ENCODE measurements at regions not wholly inside any gene's neighbourhood (a gene's known extent, or its start where the extent isn't known, plus 50 kb on each side); places are given as distances from the start of the nearest gene placed in this dataset.
"Not testable (repeated sequence)": the region's sequence is repeated elsewhere in the genome, so short reads cannot be mapped to it uniquely, and the experiment has no call there.

- H3K36me3 ChIP-seq (replicated peaks), result no peaks in the 10 kb centered on the region
- in situ Hi-C loops (cut with HindIII; ENCODE audit: low pct_ligation_motif_present, low sequenced_read_pairs), result no loop called here
- H3K27me3 ChIP-seq (replicated peaks), result no peaks in the 10 kb centered on the region
- no peak overlapping the region for H3K27ac ChIP-seq
- DNase-seq, result peak; percentile 51
- H3K4me3 ChIP-seq (ENCODE audit: low read depth, low read length), result no peak overlapping the region
- TF ChIP-seq CTCF (IDR thresholded peaks at IDR 0.05; ENCODE audit: low read depth, low read length, missing control alignments), result no peak
These were observed 308.1 kb upstream of the CYRIA start for GRCh38 chr2:16973586-16974286.

DNA sequence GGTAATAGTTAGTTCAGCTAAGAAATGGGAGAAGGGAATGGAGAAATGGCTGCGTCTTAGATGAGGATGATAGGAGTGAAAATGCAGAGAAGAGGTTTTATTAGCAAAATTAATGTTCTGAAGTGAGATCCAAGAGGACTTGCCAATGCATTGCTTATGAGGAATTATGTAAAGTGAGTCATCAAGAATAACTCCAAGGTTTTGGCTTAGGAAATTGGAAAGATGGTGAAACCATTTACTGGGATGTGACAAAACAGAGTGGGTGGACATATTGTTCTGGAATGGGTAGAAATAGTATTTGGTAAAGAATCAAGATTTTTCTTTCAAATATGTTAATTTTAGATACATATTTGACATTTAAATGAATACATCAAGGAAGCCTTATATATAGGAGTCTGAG lies 306.6 kb upstream of the CYRIA start:
- Histone ChIP-seq H3K4me3 (ENCODE audit: low read depth, low read length) (no peak overlapping the region), H3K36me3 (replicated peaks) (no peaks in the 10 kb centered on the region), H3K27me3 (replicated peaks) (no peaks in the 10 kb centered on the region), H3K27ac (no peak overlapping the region)
- TF ChIP-seq CTCF (IDR thresholded peaks at IDR 0.05; ENCODE audit: low read depth, low read length, missing control alignments), result no peak
- in situ Hi-C loops (cut with HindIII; ENCODE audit: low pct_ligation_motif_present, low sequenced_read_pairs), result no loop called here
- no peak for DNase-seq

- Histone ChIP-seq H3K36me3 (replicated peaks) (no peaks in the 10 kb centered on the region), H3K27ac (no peak overlapping the region), H3K4me3 (ENCODE audit: low read depth, low read length) (no peak overlapping the region), H3K27me3 (replicated peaks) (no peaks in the 10 kb centered on the region)
- in situ Hi-C loops (cut with HindIII; ENCODE audit: low pct_ligation_motif_present, low sequenced_read_pairs), result no loop called here
- TF ChIP-seq CTCF (IDR thresholded peaks at IDR 0.05; ENCODE audit: low read depth, low read length, missing control alignments), result no peak
- no peak for DNase-seq
These were observed 306.1 kb upstream of the CYRIA start for GRCh38 chr2:16971722-16972234.

DNA sequence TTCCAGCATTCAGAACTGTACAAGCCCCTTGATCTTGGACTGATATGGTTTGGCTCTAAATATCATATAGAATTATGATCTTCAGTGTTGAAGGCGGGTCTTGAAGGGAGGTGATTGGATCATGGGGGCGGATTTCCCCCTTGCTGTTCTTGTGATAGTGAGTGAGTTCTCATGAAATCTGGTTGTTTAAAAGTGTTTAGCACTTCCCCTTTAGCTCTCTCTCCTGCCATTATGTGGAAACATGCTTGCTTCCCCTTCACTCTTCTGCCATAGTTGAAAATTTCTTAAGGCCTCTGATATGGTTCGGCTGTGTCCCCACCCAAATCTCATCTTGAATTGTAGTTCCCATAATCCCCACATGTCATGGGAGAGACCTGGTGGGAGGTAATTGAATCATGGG lies 305.3 kb upstream of the CYRIA start:
- in situ Hi-C loops (cut with HindIII; ENCODE audit: low pct_ligation_motif_present, low sequenced_read_pairs); H3K36me3 ChIP-seq (replicated peaks); DNase-seq; H3K27ac ChIP-seq; H3K4me3 ChIP-seq (ENCODE audit: low read depth, low read length); H3K27me3 ChIP-seq (replicated peaks): not testable (repeated sequence)

DNA sequence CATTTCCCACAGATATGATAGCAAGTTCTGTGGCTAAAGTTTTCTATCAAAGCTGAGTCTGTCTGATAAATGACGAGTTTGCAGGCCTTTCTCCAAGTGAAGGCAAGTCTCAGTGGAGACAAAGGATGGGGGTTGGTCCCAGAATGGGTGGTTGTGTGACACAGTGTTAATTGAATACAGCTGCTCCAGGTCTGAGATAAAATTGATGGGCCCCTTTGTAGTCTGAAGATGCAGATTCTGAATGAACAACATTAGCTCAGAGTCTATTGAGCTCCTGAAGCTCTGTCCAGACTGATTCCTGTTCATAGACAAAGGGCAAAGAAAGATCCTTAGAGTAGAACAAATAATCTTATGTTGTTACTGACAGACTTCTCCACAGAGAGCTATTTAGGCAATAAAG lies 296.9 kb upstream of the CYRIA start:
- H3K27me3 ChIP-seq (replicated peaks), result no peaks in the 10 kb centered on the region
- no peak for DNase-seq
- H3K27ac ChIP-seq, result no peak overlapping the region
- no peaks in the 10 kb centered on the region for H3K36me3 ChIP-seq (replicated peaks)
- H3K4me3 ChIP-seq (ENCODE audit: low read depth, low read length), result no peak overlapping the region
- no peak for TF ChIP-seq CTCF (IDR thresholded peaks at IDR 0.05; ENCODE audit: low read depth, low read length, missing control alignments)
- in situ Hi-C loops (cut with HindIII; ENCODE audit: low pct_ligation_motif_present, low sequenced_read_pairs), result no loop called here

GRCh38 chr2:16960579-16960978 lies 294.9 kb upstream of the CYRIA start:
- in situ Hi-C loops (cut with HindIII; ENCODE audit: low pct_ligation_motif_present, low sequenced_read_pairs), result no loop called here
- DNase-seq, result no peak
- no peak overlapping the region for H3K27ac ChIP-seq
- H3K4me3 ChIP-seq (ENCODE audit: low read depth, low read length), result no peak overlapping the region
- TF ChIP-seq CTCF (IDR thresholded peaks at IDR 0.05; ENCODE audit: low read depth, low read length, missing control alignments), result no peak
- H3K36me3 ChIP-seq (replicated peaks), result no peaks in the 10 kb centered on the region
- no peaks in the 10 kb centered on the region for H3K27me3 ChIP-seq (replicated peaks)

Measured in brain microvascular endothelial cell (primary cell).